Osteoblast (primary cell): ENCODE measurements at regions not wholly inside any gene's neighbourhood (a gene's known extent, or its start where the extent isn't known, plus 50 kb on each side); places are given as distances from the start of the nearest gene placed in this dataset.

Experiments used
- DNase-seq: peaks from one replicate; pipeline ENCODE4 v3.0.0; 2011; ENCODE audit warnings: low spot score, mixed read lengths; ENCODE audit not compliant: insufficient read length; ENCODE audit errors: missing footprints
- H2AFZ ChIP-seq: 2 replicates; pipeline ENCODE4 v1.6.0; 2011; ENCODE audit warnings: mild to moderate bottlenecking, low read length
- H3K27ac ChIP-seq: 2 replicates; pipeline ENCODE4 v1.5.1; 2011; ENCODE audit warnings: mild to moderate bottlenecking, low read depth, low read length, moderate library complexity
- H3K27me3 ChIP-seq: 2 replicates; pipeline ENCODE4 v1.6.0; 2012; ENCODE audit warnings: mild to moderate bottlenecking, control low read depth, inconsistent platforms, low read length, moderate library complexity; ENCODE audit not compliant: insufficient read depth
- H3K36me3 ChIP-seq: 2 replicates; pipeline ENCODE4 v1.5.1; 2011; ENCODE audit warnings: mild to moderate bottlenecking, low read length, control low read depth, moderate library complexity; ENCODE audit not compliant: insufficient read depth
- H3K4me1 ChIP-seq: 2 replicates; pipeline ENCODE4 v1.5.1; 2011; ENCODE audit warnings: mild to moderate bottlenecking, low read length, control low read depth, moderate library complexity; ENCODE audit not compliant: insufficient read depth
- H3K4me2 ChIP-seq: 2 replicates; pipeline ENCODE4 v1.6.0; 2011; ENCODE audit warnings: mild to moderate bottlenecking, low read length; ENCODE audit not compliant: insufficient read depth
- H3K4me3 ChIP-seq: fragments of 200-600 bp; sonication (generic); 3 replicates; pipeline ENCODE4 v1.5.1; 2012; ENCODE audit warnings: mild to moderate bottlenecking, low read length, inconsistent platforms; ENCODE audit not compliant: insufficient read depth
- H3K79me2 ChIP-seq: 2 replicates; pipeline ENCODE4 v1.6.0; 2012; ENCODE audit warnings: mild to moderate bottlenecking, low read length, control low read depth, inconsistent platforms; ENCODE audit not compliant: insufficient read depth
- H3K9me3 ChIP-seq: 2 replicates; pipeline ENCODE4 v1.5.1; 2011; ENCODE audit warnings: low read depth, low read length, control low read depth
- H4K20me1 ChIP-seq: 2 replicates; pipeline ENCODE4 v1.6.0; 2012; ENCODE audit warnings: mild to moderate bottlenecking, low read length, control low read depth; ENCODE audit not compliant: insufficient read depth
- TF ChIP-seq, protein P1 (sequence below): IDR thresholded peaks from 2 replicates; pipeline ENCODE4 v1.5.1; 2011; ENCODE audit warnings: mild to moderate bottlenecking, low read depth, low read length, moderate library complexity; ENCODE audit errors: extremely low read depth

DNA sequence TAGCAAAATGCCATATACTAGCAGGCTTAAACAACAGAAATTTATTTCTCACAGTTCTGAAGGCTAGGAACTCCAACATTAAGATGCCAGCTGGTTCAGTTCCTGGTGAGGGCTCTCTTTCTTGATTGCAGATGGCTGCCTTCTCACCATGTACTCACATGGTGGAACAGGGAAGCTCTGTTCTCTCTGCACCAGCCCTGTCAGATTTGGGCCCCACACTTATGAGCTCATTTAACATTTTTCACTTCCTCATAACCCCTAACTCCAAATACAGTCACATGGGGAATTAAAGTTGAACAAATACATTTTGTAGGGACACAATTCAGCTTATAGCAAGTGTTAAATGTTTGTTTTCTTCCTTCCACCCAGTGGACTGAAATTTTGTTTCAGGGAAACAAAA lies 218.6 kb upstream of the TAC1 start:
- no peaks in the 10 kb centered on the region for H4K20me1 ChIP-seq
- H3K4me2 ChIP-seq = no peak overlapping the region
- no peak overlapping the region for H2AFZ ChIP-seq
- no peak for DNase-seq
- no peak overlapping the region for H3K27ac ChIP-seq
- TF ChIP-seq, protein P1, sequence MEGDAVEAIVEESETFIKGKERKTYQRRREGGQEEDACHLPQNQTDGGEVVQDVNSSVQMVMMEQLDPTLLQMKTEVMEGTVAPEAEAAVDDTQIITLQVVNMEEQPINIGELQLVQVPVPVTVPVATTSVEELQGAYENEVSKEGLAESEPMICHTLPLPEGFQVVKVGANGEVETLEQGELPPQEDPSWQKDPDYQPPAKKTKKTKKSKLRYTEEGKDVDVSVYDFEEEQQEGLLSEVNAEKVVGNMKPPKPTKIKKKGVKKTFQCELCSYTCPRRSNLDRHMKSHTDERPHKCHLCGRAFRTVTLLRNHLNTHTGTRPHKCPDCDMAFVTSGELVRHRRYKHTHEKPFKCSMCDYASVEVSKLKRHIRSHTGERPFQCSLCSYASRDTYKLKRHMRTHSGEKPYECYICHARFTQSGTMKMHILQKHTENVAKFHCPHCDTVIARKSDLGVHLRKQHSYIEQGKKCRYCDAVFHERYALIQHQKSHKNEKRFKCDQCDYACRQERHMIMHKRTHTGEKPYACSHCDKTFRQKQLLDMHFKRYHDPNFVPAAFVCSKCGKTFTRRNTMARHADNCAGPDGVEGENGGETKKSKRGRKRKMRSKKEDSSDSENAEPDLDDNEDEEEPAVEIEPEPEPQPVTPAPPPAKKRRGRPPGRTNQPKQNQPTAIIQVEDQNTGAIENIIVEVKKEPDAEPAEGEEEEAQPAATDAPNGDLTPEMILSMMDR = no peak
- no peak overlapping the region for H3K4me3 ChIP-seq
- H3K79me2 ChIP-seq = no peaks in the 10 kb centered on the region
- H3K4me1 ChIP-seq = no peaks in the 10 kb centered on the region
- H3K36me3 ChIP-seq = no peaks in the 10 kb centered on the region
- no peaks in the 10 kb centered on the region for H3K9me3 ChIP-seq
- no peaks in the 10 kb centered on the region for H3K27me3 ChIP-seq

DNA sequence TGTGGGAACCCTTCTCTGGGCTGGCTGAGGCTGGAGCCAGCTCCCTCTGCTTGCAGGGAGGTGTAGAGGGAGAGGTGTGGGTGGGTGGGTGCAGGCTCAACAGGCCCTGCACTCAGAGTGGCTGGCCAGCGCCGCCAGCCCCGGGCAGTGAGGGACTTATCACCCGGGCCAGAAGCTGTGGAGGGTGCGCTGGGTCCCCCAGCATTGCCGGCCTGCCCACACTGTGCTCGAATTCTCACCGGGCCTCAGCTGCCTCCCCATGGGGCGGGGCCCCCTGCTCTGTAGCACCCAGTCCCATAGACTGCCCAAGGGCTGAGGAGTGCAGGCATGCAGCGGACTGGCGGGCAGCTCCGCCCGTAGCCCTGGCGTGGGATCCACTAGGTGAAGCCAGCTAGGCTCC lies 190.7 kb upstream of the TAC1 start:
- Histone ChIP-seq H3K27me3 (no peaks in the 10 kb centered on the region), H4K20me1 (no peaks in the 10 kb centered on the region), H3K4me2 (no peak overlapping the region), H3K36me3 (no peaks in the 10 kb centered on the region), H3K4me1 (no peaks in the 10 kb centered on the region), H3K27ac (no peak overlapping the region), H3K4me3 (no peak overlapping the region), H2AFZ (no peak overlapping the region), H3K79me2 (no peaks in the 10 kb centered on the region), H3K9me3 (no peaks in the 10 kb centered on the region)
- TF ChIP-seq, protein P1 = no peak
- no peak for DNase-seq

DNA sequence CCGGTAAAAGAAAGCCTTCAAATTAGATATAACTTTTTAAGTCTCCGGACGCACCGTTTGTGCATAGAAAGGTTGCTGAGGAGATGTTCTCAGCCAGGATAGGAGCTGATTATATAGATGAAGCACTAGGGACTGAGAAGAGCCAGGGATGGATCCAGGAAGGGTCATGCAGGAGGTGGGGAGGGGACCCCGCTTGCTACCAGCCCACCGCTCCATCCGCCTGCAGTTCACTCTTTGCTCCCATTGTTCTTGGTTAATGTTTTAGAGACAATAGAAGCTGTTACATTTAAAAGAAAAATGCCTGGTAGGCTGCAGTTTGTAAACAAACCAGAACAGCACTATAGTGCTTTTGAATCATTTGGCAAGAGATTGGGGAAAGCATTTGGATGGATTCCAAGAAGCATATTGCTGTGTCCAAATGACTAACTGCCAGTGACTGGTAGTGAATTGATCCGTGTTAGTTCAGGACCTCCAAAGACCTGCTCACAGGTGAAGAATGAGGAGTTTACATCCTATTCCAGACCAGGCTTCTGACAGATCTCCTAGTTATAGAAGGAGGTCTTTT lies 175.9 kb upstream of the TAC1 start:
- DNase-seq = no peak
- Histone ChIP-seq H3K27me3 (no peaks in the 10 kb centered on the region), H3K4me3 (no peak overlapping the region), H4K20me1 (no peaks in the 10 kb centered on the region), H3K9me3 (peaks cover 1% of the 10 kb centered on the region), H3K36me3 (no peaks in the 10 kb centered on the region), H3K4me1 (no peaks in the 10 kb centered on the region), H2AFZ (no peak overlapping the region), H3K4me2 (no peak overlapping the region), H3K79me2 (no peaks in the 10 kb centered on the region), H3K27ac (no peak overlapping the region)
- TF ChIP-seq, protein P1 = no peak

DNA sequence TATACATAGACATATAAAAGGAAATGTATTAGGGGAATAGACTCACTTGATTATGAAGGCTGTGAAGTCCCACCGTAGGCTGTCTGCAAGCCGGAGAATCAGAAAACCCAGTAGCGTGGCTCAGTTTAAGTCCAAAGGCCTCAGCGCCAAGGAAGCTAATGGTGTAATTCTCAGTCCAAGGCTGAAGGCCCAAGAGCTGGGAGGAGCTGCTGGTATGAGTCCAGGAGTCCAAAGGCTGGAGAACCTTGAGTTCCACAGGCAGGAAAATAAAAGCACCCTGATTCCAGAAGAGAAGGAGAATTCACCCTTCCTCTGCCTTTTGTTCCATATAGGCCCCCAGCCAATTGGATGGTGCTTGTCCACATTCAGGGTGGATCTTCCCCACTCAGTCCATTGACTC lies 166.2 kb upstream of the TAC1 start:
- Histone ChIP-seq H3K9me3 (no peaks in the 10 kb centered on the region), H3K27ac (no peak overlapping the region), H3K79me2 (no peaks in the 10 kb centered on the region), H3K36me3 (no peaks in the 10 kb centered on the region), H3K27me3 (no peaks in the 10 kb centered on the region), H4K20me1 (no peaks in the 10 kb centered on the region), H3K4me1 (no peaks in the 10 kb centered on the region), H3K4me3 (no peak overlapping the region), H2AFZ (no peak overlapping the region), H3K4me2 (no peak overlapping the region)
- TF ChIP-seq, protein P1 = no peak
- no peak for DNase-seq
